Retinal pigment epithelial cell (primary cell): ENCODE measurements at regions not wholly inside any gene's neighbourhood (a gene's known extent, or its start where the extent isn't known, plus 50 kb on each side); places are given as distances from the start of the nearest gene placed in this dataset.

Source experiments
- DNase-seq: peaks from one replicate; pipeline ENCODE4 v3.0.0-alpha.2; 2010; ENCODE audit warnings: low read depth
- H3K4me3 ChIP-seq: 2 replicates; pipeline ENCODE4 v1.5.1; 2011; ENCODE audit warnings: mild to moderate bottlenecking, low read length, control low read depth, moderate library complexity
- CTCF ChIP-seq: conservative IDR thresholded peaks from 2 replicates; pipeline ENCODE4 v1.5.1; 2011; ENCODE audit warnings: low read depth, low read length, control low read depth, inconsistent platforms

GRCh38 chr7:12861070-12861469 lies 173.6 kb downstream of the ARL4A start:
- TF ChIP-seq CTCF, result no peak
- DNase-seq, result peak; percentile 97
- no peak overlapping the region for H3K4me3 ChIP-seq

DNA sequence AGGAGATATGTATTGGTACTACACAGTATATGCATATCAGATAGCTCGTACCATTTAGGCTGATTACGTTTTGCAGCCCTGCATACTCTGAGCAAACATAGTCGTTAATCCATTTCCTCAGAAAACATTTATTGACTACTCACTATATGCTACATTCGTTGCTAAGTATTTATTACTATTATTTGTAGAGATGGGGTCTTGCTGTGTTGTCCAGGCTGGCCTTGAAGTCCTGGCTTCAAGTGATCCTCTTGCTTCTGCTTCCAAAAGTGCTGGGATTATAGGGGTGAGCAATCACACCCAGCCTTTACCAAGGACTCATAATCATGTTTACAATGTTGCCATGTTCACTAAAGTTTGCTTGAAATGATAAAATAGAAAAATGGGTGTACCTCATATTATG lies 174.7 kb downstream of the ARL4A start:
- H3K4me3 ChIP-seq, result no peak overlapping the region
- DNase-seq, result no peak
- no peak for TF ChIP-seq CTCF

DNA sequence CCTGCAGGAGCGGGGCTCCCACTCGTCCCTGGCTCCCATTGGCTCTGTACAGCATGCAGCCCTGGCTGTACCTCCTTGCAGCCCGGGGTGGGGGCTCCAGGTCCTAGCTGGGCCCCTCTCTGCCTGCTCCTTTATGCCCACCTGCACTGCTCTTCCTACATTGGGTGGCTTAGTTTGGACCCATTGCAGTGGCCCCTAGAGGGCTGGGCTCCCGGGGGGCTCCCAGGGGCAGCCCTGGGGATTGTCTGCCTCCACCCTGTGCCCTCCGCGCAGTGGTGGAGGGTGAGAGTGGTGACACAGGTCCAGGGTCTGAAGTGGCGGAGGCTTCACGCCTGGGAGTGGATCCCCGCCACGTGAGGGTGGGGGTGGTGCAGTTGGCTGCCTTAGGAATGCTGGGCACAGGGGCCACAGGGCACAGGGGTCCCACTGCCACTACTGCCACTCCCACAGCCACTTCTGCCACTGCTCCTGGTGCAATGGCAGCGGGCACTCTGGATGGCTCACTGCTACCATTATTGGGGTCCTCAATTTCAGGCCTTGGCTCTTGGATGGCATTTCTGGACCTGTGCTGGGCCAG lies 177.1 kb downstream of the ARL4A start:
- no peak overlapping the region for H3K4me3 ChIP-seq
- no peak for DNase-seq
- TF ChIP-seq CTCF, result no peak

- TF ChIP-seq CTCF, result no peak
- H3K4me3 ChIP-seq, result no peak overlapping the region
- DNase-seq, result peak; percentile 65
These were observed 178.2 kb downstream of the ARL4A start for GRCh38 chr7:12865593-12865992.

GRCh38 chr7:12866207-12866606 lies 178.8 kb downstream of the ARL4A start:
- TF ChIP-seq CTCF, result no peak
- DNase-seq, result peak; percentile 100
- no peak overlapping the region for H3K4me3 ChIP-seq

DNA sequence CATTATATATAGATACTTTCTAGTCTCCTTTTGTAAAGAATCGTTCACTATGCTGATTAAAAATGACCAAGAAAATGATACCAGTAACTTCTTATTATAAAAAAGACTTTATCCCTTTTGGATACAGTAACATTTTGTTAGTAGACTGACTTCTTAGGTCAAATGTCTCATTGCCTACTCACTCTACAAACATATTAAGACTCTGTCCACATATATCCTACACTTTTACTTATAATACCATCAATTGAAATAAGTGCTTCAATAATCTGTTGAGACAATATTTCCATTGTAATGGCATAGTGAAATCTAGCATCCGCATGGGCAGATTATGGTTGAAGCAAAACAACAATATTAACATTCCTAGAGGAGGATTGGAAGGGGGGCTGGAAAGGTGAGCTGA lies 180.6 kb downstream of the ARL4A start:
- no peak overlapping the region for H3K4me3 ChIP-seq
- no peak for TF ChIP-seq CTCF
- DNase-seq, result no peak

DNA sequence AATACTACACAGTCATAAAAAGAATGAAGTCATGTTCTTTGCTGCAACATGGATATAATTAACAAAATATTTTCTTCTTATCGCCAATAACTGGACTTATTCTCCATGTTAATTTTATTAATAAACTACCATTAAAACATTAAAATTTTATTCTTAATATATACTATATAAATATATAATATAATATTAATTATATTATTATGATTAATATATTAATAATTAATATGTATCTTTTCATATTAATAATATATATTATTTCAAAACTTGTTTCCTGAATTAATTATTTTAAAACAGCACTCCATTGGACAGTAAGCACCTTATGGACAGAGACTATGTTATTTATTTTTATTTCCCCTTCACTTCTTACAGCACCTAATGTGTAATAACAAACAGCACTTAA lies 182.8 kb downstream of the ARL4A start:
- no peak for DNase-seq
- no peak overlapping the region for H3K4me3 ChIP-seq
- no peak for TF ChIP-seq CTCF
